PC-3 (cell line): ENCODE measurements at regions not wholly inside any gene's neighbourhood (a gene's known extent, or its start where the extent isn't known, plus 50 kb on each side); places are given as distances from the start of the nearest gene placed in this dataset.

Source experiments
- ATAC-seq: fragments of 200-7000 bp; cut with Tn5 transposase; 2 replicates; pipeline ENCODE4 v1.9.1; 2020; ENCODE audit warnings: mild to moderate bottlenecking, moderate library complexity
- BruUV-seq: library from RNA; stranded (reverse); fragments of 400-500 nt; replicated peaks from 2 replicates; lab custom pipeline; 2021; lab: Mats Ljungman, UMichigan
- CTCF ChIA-PET: fragments of 300-600 bp; sonication (Branson Sonifier 250); formaldehyde crosslinking; loops from one replicate; lab custom pipeline; 2022; ENCODE audit warnings: antibody characterized with exemption; lab: Charles Lee
- POLR2A ChIA-PET: fragments of 300-600 bp; sonication (Branson Sonifier 250); formaldehyde crosslinking; loops from one replicate; lab custom pipeline; 2022; ENCODE audit warnings: antibody characterized with exemption; ENCODE audit not compliant: unreplicated experiment; lab: Charles Lee
- DNase-seq: peaks from one replicate; pipeline ENCODE4 v3.0.0-alpha.2; 2015
- H2AFZ ChIP-seq: fragments of 300-600 bp; sonication (generic); 2 replicates; pipeline ENCODE4 v1.6.0; 2016; ENCODE audit warnings: antibody characterized with exemption, low read length
- H3F3A ChIP-seq: fragments of 300-600 bp; sonication (generic); one replicate; pipeline ENCODE4 v1.6.0; 2017; ENCODE audit warnings: antibody characterized with exemption, low read length, control low read depth, mild to moderate bottlenecking; ENCODE audit not compliant: unreplicated experiment
- H3K27ac ChIP-seq: fragments of 300-600 bp; sonication (generic); 2 replicates; pipeline ENCODE4 v1.5.1; 2016; ENCODE audit warnings: mild to moderate bottlenecking, low read length
- H3K27me3 ChIP-seq: fragments of 300-600 bp; sonication (generic); 2 replicates; pipeline ENCODE4 v1.6.1; 2016; ENCODE audit warnings: low read length, mixed read lengths
- H3K36me3 ChIP-seq: fragments of 300-600 bp; sonication (generic); 2 replicates; pipeline ENCODE4 v1.6.1; 2016; ENCODE audit warnings: low read depth, mixed run types, low read length, mixed read lengths
- H3K4me1 ChIP-seq: fragments of 300-600 bp; sonication (generic); 2 replicates; pipeline ENCODE4 v1.5.1; 2016; ENCODE audit warnings: low read length; ENCODE audit not compliant: insufficient read depth
- H3K4me2 ChIP-seq: fragments of 300-600 bp; sonication (generic); 2 replicates; pipeline ENCODE4 v1.6.0; 2016; ENCODE audit warnings: low read length
- H3K4me3 ChIP-seq: fragments of 300-600 bp; sonication (generic); 2 replicates; pipeline ENCODE4 v1.5.1; 2016; ENCODE audit warnings: mild to moderate bottlenecking, low read length, mixed read lengths
- H3K79me2 ChIP-seq: fragments of 300-600 bp; sonication (generic); 2 replicates; pipeline ENCODE4 v1.6.1; 2017; ENCODE audit warnings: low read length, mixed read lengths
- H3K9ac ChIP-seq: fragments of 300-600 bp; sonication (generic); 2 replicates; pipeline ENCODE4 v1.6.0; 2016; ENCODE audit warnings: mild to moderate bottlenecking, low read length
- H3K9me2 ChIP-seq: fragments of 300-600 bp; sonication (generic); replicated peaks from 2 replicates; pipeline ENCODE4 v1.6.1; 2016; ENCODE audit warnings: mixed run types, low read length, mixed read lengths
- H3K9me3 ChIP-seq: fragments of 300-600 bp; sonication (generic); 2 replicates; pipeline ENCODE4 v1.6.1; 2016; ENCODE audit warnings: low read length, mixed read lengths
- H4K20me1 ChIP-seq: fragments of 300-600 bp; sonication (generic); 2 replicates; pipeline ENCODE4 v1.6.1; 2016; ENCODE audit warnings: low read length, mixed read lengths
- EZH2 ChIP-seq: fragments of 300-600 bp; sonication (generic); IDR thresholded peaks from one replicate; pipeline ENCODE4 v1.6.1; 2017; ENCODE audit warnings: antibody characterized with exemption, mild to moderate bottlenecking, low read length; ENCODE audit not compliant: unreplicated experiment
- EZH2phosphoT487 ChIP-seq: fragments of 300-600 bp; sonication (generic); IDR thresholded peaks from 2 replicates; pipeline ENCODE4 v1.6.1; 2018; ENCODE audit warnings: mild to moderate bottlenecking, antibody characterized with exemption, low read length, borderline replicate concordance
- intact Hi-C: fragments of 100-400 bp; cut with micrococcal nuclease; formaldehyde crosslinking; loops from 2 replicates; pipeline ENCODE4 v1.9.0; 2023
- TF ChIP-seq, protein P1 (sequence below): fragments of 300-600 bp; sonication (generic); conservative IDR thresholded peaks from 2 replicates; pipeline ENCODE4 v1.5.1; 2017; ENCODE audit warnings: antibody characterized with exemption, low read depth, mild to moderate bottlenecking, low read length

DNA sequence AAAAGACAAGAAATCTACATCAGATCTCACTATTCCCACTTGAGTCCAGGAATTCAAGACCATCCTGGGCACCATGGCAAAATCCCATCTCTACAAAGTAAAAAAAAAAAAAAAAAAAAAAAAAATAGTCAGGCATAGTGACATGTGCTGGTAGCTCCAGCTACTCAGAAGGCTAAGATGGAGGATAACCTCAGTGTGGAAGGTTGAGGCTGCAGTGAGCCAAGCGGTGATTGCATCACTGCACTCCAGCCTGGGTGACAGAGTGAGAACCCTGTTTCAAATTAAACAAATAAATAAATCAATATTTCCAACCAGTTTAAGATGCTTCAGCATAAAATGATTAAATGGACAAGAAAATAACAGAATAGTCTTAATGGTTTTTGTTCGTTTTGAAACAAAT lies 197.4 kb downstream of the DSEL start:
- ATAC-seq (no peak), DNase-seq (no peak)
- Histone ChIP-seq H3K27me3 (no peaks in the 10 kb centered on the region), H3K4me1 (no peaks in the 10 kb centered on the region), H3F3A (no peaks in the 10 kb centered on the region), H3K27ac (no peak overlapping the region), H3K36me3 (no peaks in the 10 kb centered on the region), H3K4me2 (no peak overlapping the region), H4K20me1 (no peaks in the 10 kb centered on the region), H3K9me2 (no peaks in the 10 kb centered on the region), H3K4me3 (no peak overlapping the region), H3K9me3 (no peaks in the 10 kb centered on the region), H2AFZ (no peak overlapping the region), H3K9ac (no peak overlapping the region), H3K79me2 (no peaks in the 10 kb centered on the region)
- intact Hi-C loops, result no loop called here
- BruUV-seq, result no TSS peak
- ChIA-PET CTCF (no interaction called here), POLR2A (no interaction called here)
- TF ChIP-seq EZH2 (no peak), EZH2phosphoT487 (no peak)
- TF ChIP-seq, protein P1, sequence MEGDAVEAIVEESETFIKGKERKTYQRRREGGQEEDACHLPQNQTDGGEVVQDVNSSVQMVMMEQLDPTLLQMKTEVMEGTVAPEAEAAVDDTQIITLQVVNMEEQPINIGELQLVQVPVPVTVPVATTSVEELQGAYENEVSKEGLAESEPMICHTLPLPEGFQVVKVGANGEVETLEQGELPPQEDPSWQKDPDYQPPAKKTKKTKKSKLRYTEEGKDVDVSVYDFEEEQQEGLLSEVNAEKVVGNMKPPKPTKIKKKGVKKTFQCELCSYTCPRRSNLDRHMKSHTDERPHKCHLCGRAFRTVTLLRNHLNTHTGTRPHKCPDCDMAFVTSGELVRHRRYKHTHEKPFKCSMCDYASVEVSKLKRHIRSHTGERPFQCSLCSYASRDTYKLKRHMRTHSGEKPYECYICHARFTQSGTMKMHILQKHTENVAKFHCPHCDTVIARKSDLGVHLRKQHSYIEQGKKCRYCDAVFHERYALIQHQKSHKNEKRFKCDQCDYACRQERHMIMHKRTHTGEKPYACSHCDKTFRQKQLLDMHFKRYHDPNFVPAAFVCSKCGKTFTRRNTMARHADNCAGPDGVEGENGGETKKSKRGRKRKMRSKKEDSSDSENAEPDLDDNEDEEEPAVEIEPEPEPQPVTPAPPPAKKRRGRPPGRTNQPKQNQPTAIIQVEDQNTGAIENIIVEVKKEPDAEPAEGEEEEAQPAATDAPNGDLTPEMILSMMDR, result no peak

DNA sequence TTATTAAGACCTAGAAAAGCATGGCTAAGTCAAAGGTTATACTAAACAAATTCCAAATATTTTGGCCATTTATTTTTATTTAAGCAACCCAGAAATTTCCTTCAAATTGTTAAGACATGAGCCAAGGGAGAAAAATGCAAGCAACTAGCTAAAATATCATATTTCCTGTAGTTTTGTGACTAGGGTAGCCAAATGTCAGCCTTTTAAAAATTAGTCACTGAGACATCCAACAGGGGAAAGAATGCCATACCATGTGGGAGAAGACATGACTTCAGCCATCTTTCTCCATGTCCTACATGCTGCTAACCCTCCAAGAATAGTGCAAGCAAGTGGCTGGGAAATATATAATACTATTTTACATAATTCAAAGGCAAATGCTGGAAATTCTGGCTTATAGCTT lies 197.9 kb downstream of the DSEL start:
- DNase-seq (peak; percentile 10), ATAC-seq (no peak)
- Histone ChIP-seq H3K79me2 (no peaks in the 10 kb centered on the region), H3K4me1 (no peaks in the 10 kb centered on the region), H3K27me3 (no peaks in the 10 kb centered on the region), H3K27ac (no peak overlapping the region), H3K9ac (no peak overlapping the region), H3K9me3 (no peaks in the 10 kb centered on the region), H2AFZ (no peak overlapping the region), H3K9me2 (no peaks in the 10 kb centered on the region), H4K20me1 (no peaks in the 10 kb centered on the region), H3K36me3 (no peaks in the 10 kb centered on the region), H3K4me2 (no peak overlapping the region), H3K4me3 (no peak overlapping the region), H3F3A (no peaks in the 10 kb centered on the region)
- no TSS peak for BruUV-seq
- no peak for TF ChIP-seq EZH2
- TF ChIP-seq, protein P1, result no peak
- TF ChIP-seq EZH2phosphoT487, result no peak
- ChIA-PET POLR2A (no interaction called here), CTCF (no interaction called here)
- intact Hi-C loops, result no loop called here

DNA sequence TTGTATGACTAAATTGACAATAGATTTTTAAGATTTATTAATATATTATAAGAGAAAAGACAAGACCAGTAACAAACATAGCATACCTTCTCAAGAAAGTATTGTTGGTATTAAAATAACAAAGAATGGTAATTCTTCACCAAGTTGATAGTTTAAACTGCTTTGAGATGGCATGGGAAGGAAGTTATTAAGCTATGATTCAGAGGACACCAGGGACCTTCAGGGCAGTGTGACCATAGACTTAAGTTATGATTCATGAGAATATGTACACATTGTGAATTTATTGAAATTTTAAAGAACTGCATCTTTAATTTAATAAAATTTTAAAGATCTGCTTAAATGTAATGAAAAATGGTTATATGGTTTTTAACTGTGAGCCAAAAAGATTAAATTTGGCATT lies 205.7 kb downstream of the DSEL start:
- ATAC-seq (peak; percentile 100), DNase-seq (peak; percentile 75)
- H3K27ac ChIP-seq, result peak overlapping the region; percentile 72
- no peaks in the 10 kb centered on the region for H3K79me2 ChIP-seq
- no peaks in the 10 kb centered on the region for H3K9me3 ChIP-seq
- no peak overlapping the region for H3K4me3 ChIP-seq
- H2AFZ ChIP-seq, result no peak overlapping the region
- H4K20me1 ChIP-seq, result no peaks in the 10 kb centered on the region
- intact Hi-C loops, result loop anchor here (5.0 kb wide), 2 partner anchors 44 to 116 kb away; no protein-coding TSS in a partner anchor
- TF ChIP-seq, protein P1, result no peak
- TF ChIP-seq EZH2 (no peak), EZH2phosphoT487 (no peak)
- ChIA-PET POLR2A (no interaction called here), CTCF (no interaction called here)
- H3K4me2 ChIP-seq, result peak overlapping the region; percentile 64; the same call in 1 of the 2 replicates
- peak overlapping the region; percentile 29; the same call in 1 of the 2 replicates for H3K9ac ChIP-seq
- no TSS peak for BruUV-seq
- H3F3A ChIP-seq, result no peaks in the 10 kb centered on the region
- no peaks in the 10 kb centered on the region for H3K36me3 ChIP-seq
- peaks cover 12% of the 10 kb centered on the region for H3K4me1 ChIP-seq
- H3K27me3 ChIP-seq, result no peaks in the 10 kb centered on the region
- no peaks in the 10 kb centered on the region for H3K9me2 ChIP-seq
